HCT116 (cell line): ENCODE measurements at regions not wholly inside any gene's neighbourhood (a gene's known extent, or its start where the extent isn't known, plus 50 kb on each side); places are given as distances from the start of the nearest gene placed in this dataset.

Experiments used
- ATAC-seq: fragments of 200-7000 bp; cut with Tn5 transposase; 2 replicates; pipeline ENCODE4 v1.9.1; 2020; ENCODE audit warnings: mild to moderate bottlenecking, moderate library complexity
- BruUV-seq: library from RNA; stranded (reverse); fragments of 400-500 nt; replicated peaks from 2 replicates; lab custom pipeline; 2021; lab: Mats Ljungman, UMichigan
- CTCF ChIA-PET: fragments of 300-600 bp; sonication (Branson Sonifier 250); formaldehyde crosslinking; loops from one replicate; lab custom pipeline; 2021; ENCODE audit warnings: antibody characterized with exemption; lab: Charles Lee
- POLR2A ChIA-PET: fragments of 300-600, 350-600 bp; sonication (Branson Sonifier 250); formaldehyde crosslinking; loops from one replicate; lab custom pipeline; 2021; ENCODE audit warnings: antibody characterized with exemption; lab: Charles Lee
- RAD21 ChIA-PET, 2 experiments: fragments of 300-600 bp; sonication (Branson Sonifier 250); formaldehyde crosslinking; loops; one replicate each; lab custom pipeline; 2023; ENCODE audit warnings: low total read pairs in 2 of 2; ENCODE audit not compliant: uncharacterized antibody in 2 of 2, unreplicated experiment in 2 of 2, low non-redundant PET in 1 of 2; lab: Charles Lee
- DNase-seq: peaks from one replicate; pipeline ENCODE4 v3.0.0-alpha.2; 2010; ENCODE audit warnings: low read depth, low spot score
- H2AFZ ChIP-seq: fragments of 200-600 bp; shearing (Covaris generic), sonication (generic); 2 replicates; pipeline ENCODE4 v1.6.1; 2017; ENCODE audit warnings: low read depth, mixed run types, mixed read lengths, antibody characterized with exemption, low read length; ENCODE audit not compliant: poor library complexity, severe bottlenecking
- H3K27ac ChIP-seq: 2 replicates; pipeline ENCODE4 v1.5.1; 2012; ENCODE audit warnings: low read depth, low read length
- H3K27me3 ChIP-seq: fragments of 200-600 bp; sonication (generic); 2 replicates; pipeline ENCODE4 v1.6.1; 2016; ENCODE audit warnings: mixed run types, low read length, mixed read lengths; ENCODE audit not compliant: insufficient read depth
- H3K36me3 ChIP-seq, 2 experiments: fragments of 200-500 bp in 1 of 2; fragments of 200-600 bp in 1 of 2; sonication (Bioruptor generic) in 1 of 2; sonication (generic) in 1 of 2; 2 replicates each; pipeline versions ENCODE4 v1.5.1 to v1.6.1; 2014 to 2016; ENCODE audit warnings: low read length in 2 of 2, inconsistent platforms in 1 of 2, mixed read lengths in 1 of 2, mixed run types in 1 of 2; ENCODE audit not compliant: insufficient read depth in 2 of 2, control insufficient read depth in 1 of 2
- H3K4me1 ChIP-seq, 2 experiments: fragments of 200-600 bp in 1 of 2; sonication (generic) in 1 of 2; 2 replicates each; pipeline versions ENCODE4 v1.5.1 to v1.6.1; 2012 to 2017; ENCODE audit warnings: low read length in 2 of 2, inconsistent platforms in 1 of 2, mild to moderate bottlenecking in 1 of 2, mixed read lengths in 1 of 2, mixed run types in 1 of 2, moderate library complexity in 1 of 2; ENCODE audit not compliant: insufficient read depth in 2 of 2, control insufficient read depth in 1 of 2
- H3K4me2 ChIP-seq: fragments of 200-600 bp; sonication (generic); 2 replicates; pipeline ENCODE4 v1.6.1; 2017; ENCODE audit warnings: mixed run types, low read length, mixed read lengths
- H3K4me3 ChIP-seq, 2 experiments: fragments of 200-600 bp in 1 of 2; sonication (generic) in 1 of 2; replicated peaks in 1 of 2; 2 replicates each; pipeline ENCODE4 v1.5.1; 2011 to 2016; ENCODE audit warnings: low read length in 2 of 2, control low read depth in 1 of 2, low read depth in 1 of 2, mild to moderate bottlenecking in 1 of 2, mixed read lengths in 1 of 2, mixed run types in 1 of 2
- H3K79me2 ChIP-seq: fragments of 200-600 bp; sonication (generic); 2 replicates; pipeline ENCODE4 v1.6.1; 2017; ENCODE audit warnings: mild to moderate bottlenecking, mixed run types, low read length, moderate library complexity, mixed read lengths; ENCODE audit not compliant: insufficient read depth
- H3K9ac ChIP-seq: fragments of 200-600 bp; sonication (generic); 2 replicates; pipeline ENCODE4 v1.6.1; 2016; ENCODE audit warnings: low read length, mixed read lengths
- H3K9me2 ChIP-seq: fragments of 200-600 bp; sonication (generic), shearing (Covaris generic); 2 replicates; pipeline ENCODE4 v1.6.1; 2017; ENCODE audit warnings: mixed run types, mild to moderate bottlenecking, moderate library complexity; ENCODE audit not compliant: insufficient read depth
- H3K9me3 ChIP-seq, 2 experiments: fragments of 200-500 bp in 1 of 2; fragments of 200-600 bp in 1 of 2; sonication (Bioruptor generic) in 1 of 2; sonication (generic) in 1 of 2; 2 replicates each; pipeline ENCODE4 v1.6.1; 2014 to 2017; ENCODE audit warnings: low read length in 2 of 2, mixed read lengths in 2 of 2, inconsistent platforms in 1 of 2, low read depth in 1 of 2, mild to moderate bottlenecking in 1 of 2, mixed run types in 1 of 2, moderate library complexity in 1 of 2; ENCODE audit not compliant: control insufficient read depth in 1 of 2, insufficient read depth in 1 of 2
- H4K20me1 ChIP-seq: fragments of 200-600 bp; sonication (generic), shearing (Covaris generic); 2 replicates; pipeline ENCODE4 v1.6.1; 2017; ENCODE audit warnings: mixed run types, mild to moderate bottlenecking, moderate library complexity; ENCODE audit not compliant: insufficient read depth
- ATF3 ChIP-seq: IDR thresholded peaks from 2 replicates; pipeline ENCODE4 v1.6.1; 2012
- CBX3 ChIP-seq: IDR thresholded peaks from 2 replicates; pipeline ENCODE4 v1.6.1; 2012; ENCODE audit warnings: low read depth
- CEBPB ChIP-seq: IDR thresholded peaks from 2 replicates; pipeline ENCODE4 v1.6.1; 2012; ENCODE audit warnings: low read depth
- CTCF ChIP-seq, 3 experiments: fragments of 200-600 bp in 1 of 3; sonication (generic) in 1 of 3; IDR thresholded peaks in 2 of 3; conservative IDR thresholded peaks in 1 of 3; 2 replicates each; pipeline ENCODE4 v1.5.1; 2012 to 2017; ENCODE audit warnings: low read depth in 2 of 3, low read length in 2 of 3, antibody characterized with exemption in 1 of 3, borderline replicate concordance in 1 of 3, control low read depth in 1 of 3, mild to moderate bottlenecking in 1 of 3, mixed read lengths in 1 of 3, mixed run types in 1 of 3, moderate library complexity in 1 of 3; ENCODE audit not compliant: insufficient read depth in 1 of 3
- EGR1 ChIP-seq: IDR thresholded peaks from 2 replicates; pipeline ENCODE4 v1.6.1; 2012; ENCODE audit warnings: low read depth
- ELF1 ChIP-seq: IDR thresholded peaks from 2 replicates; pipeline ENCODE4 v1.6.1; 2012; ENCODE audit warnings: low read depth, borderline replicate concordance
- EZH2 ChIP-seq: fragments of 200-600 bp; sonication (generic); IDR thresholded peaks from 2 replicates; pipeline ENCODE4 v1.6.1; 2017; ENCODE audit warnings: antibody characterized with exemption, mixed run types
- FOSL1 ChIP-seq: IDR thresholded peaks from 2 replicates; pipeline ENCODE4 v1.6.1; 2012; ENCODE audit warnings: low read depth
- JUND ChIP-seq: IDR thresholded peaks from 2 replicates; pipeline ENCODE4 v1.6.1; 2012
- POLR2A ChIP-seq: IDR thresholded peaks from 2 replicates; pipeline ENCODE4 v1.7.0; 2011; ENCODE audit warnings: borderline replicate concordance; ENCODE audit not compliant: insufficient read depth, insufficient read length; ENCODE audit errors: extremely low read depth
- POLR2AphosphoS5 ChIP-seq: IDR thresholded peaks from 2 replicates; pipeline ENCODE4 v1.6.1; 2011; ENCODE audit warnings: mild to moderate bottlenecking, low read depth, low read length, moderate library complexity
- RAD21 ChIP-seq: IDR thresholded peaks from 2 replicates; pipeline ENCODE4 v1.6.1; 2012; ENCODE audit warnings: low read depth, mild to moderate bottlenecking
- REST ChIP-seq: IDR thresholded peaks from 2 replicates; pipeline ENCODE4 v1.6.1; 2012; ENCODE audit warnings: low read depth
- SIN3A ChIP-seq: IDR thresholded peaks from 2 replicates; pipeline ENCODE4 v1.6.1; 2012; ENCODE audit warnings: low read depth
- SP1 ChIP-seq: IDR thresholded peaks from 2 replicates; pipeline ENCODE4 v1.6.1; 2012; ENCODE audit warnings: low read depth
- SRF ChIP-seq: IDR thresholded peaks from 2 replicates; pipeline ENCODE4 v1.6.1; 2012; ENCODE audit warnings: low read depth
- TCF7L2 ChIP-seq: IDR thresholded peaks from 2 replicates; pipeline ENCODE4 v1.7.0; 2011; ENCODE audit warnings: borderline replicate concordance, inconsistent platforms; ENCODE audit not compliant: insufficient read depth, insufficient read length; ENCODE audit errors: extremely low read depth
- ZFX ChIP-seq: fragments of 450-650 bp; IDR thresholded peaks from 2 replicates; pipeline ENCODE4 v1.6.1; 2017
- ZNF274 ChIP-seq: fragments of 200-500 bp; sonication (Bioruptor generic); IDR thresholded peaks from 2 replicates; pipeline ENCODE4 v1.6.1; 2014; ENCODE audit warnings: mild to moderate bottlenecking, low read depth, low read length, inconsistent platforms
- intact Hi-C: fragments of 100-400 bp; cut with micrococcal nuclease; formaldehyde crosslinking; loops from 2 replicates; pipeline ENCODE4 v1.10.0; 2022
- TF ChIP-seq, protein P1 (sequence below): IDR thresholded peaks from 2 replicates; pipeline ENCODE4 v1.6.1; 2012

- Histone ChIP-seq H3K9me3 (no peaks in the 10 kb centered on the region), H3K4me1 (no peaks in the 10 kb centered on the region), H3K9ac (no peak overlapping the region), H3K27me3 (no peaks in the 10 kb centered on the region), H3K4me3 (no peak overlapping the region), H3K4me2 (no peak overlapping the region), H2AFZ (no peak overlapping the region), H3K27ac (no peak overlapping the region), H3K79me2 (no peaks in the 10 kb centered on the region), H3K9me2 (no peaks in the 10 kb centered on the region), H4K20me1 (no peaks in the 10 kb centered on the region), H3K36me3 (no peaks in the 10 kb centered on the region)
- ChIA-PET POLR2A (no interaction called here), RAD21 (no interaction called here), CTCF (no interaction called here)
- TF ChIP-seq TCF7L2 = no peak
- TF ChIP-seq CTCF (IDR thresholded peaks at IDR 0.05 in 2 of 3, conservative IDR thresholded peaks at IDR 0.05 in 1 of 3; ENCODE audit: borderline replicate concordance in 1 of 3, insufficient read depth in 1 of 3, low read depth in 2 of 3, low read length in 2 of 3) = no peak
- no peak for TF ChIP-seq POLR2A
- no peak for TF ChIP-seq REST
- no peak for TF ChIP-seq SIN3A
- TF ChIP-seq CEBPB = no peak
- no peak for TF ChIP-seq SP1
- TF ChIP-seq ZFX = no peak
- TF ChIP-seq JUND = no peak
- TF ChIP-seq POLR2AphosphoS5 = no peak
- TF ChIP-seq CBX3 = no peak
- no peak for TF ChIP-seq ATF3
- no peak for TF ChIP-seq EGR1
- TF ChIP-seq, protein P1, sequence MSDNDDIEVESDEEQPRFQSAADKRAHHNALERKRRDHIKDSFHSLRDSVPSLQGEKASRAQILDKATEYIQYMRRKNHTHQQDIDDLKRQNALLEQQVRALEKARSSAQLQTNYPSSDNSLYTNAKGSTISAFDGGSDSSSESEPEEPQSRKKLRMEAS = no peak
- no peak for TF ChIP-seq ELF1
- no peak for TF ChIP-seq RAD21
- no peak for TF ChIP-seq SRF
- TF ChIP-seq EZH2 = no peak
- no peak for TF ChIP-seq ZNF274
- no peak for TF ChIP-seq FOSL1
- ATAC-seq (no peak), DNase-seq (no peak)
- intact Hi-C loops = no loop called here
- BruUV-seq = no TSS peak
Measured at GRCh38 chrX:118271775-118272174, 74.1 kb upstream of the WDR44 start.
